H9 (cell line): ENCODE measurements at regions not wholly inside any gene's neighbourhood (a gene's known extent, or its start where the extent isn't known, plus 50 kb on each side); places are given as distances from the start of the nearest gene placed in this dataset.

Experiments
- DNase-seq: peaks from one replicate; pipeline ENCODE4 v3.0.0-alpha.2; 2017
- H2AFZ ChIP-seq: one replicate; pipeline ENCODE4 v1.6.1; 2013; ENCODE audit warnings: mild to moderate bottlenecking, low read length, control low read depth, moderate library complexity
- H2AK5ac ChIP-seq: 2 replicates; pipeline ENCODE4 v1.6.1; 2013; ENCODE audit warnings: low read length, control low read depth, mixed read lengths; ENCODE audit not compliant: insufficient read length
- H2BK120ac ChIP-seq: one replicate; pipeline ENCODE4 v1.6.1; 2013; ENCODE audit warnings: low read depth, mild to moderate bottlenecking, low read length, control low read depth, inconsistent platforms; ENCODE audit not compliant: poor library complexity, severe bottlenecking
- H2BK12ac ChIP-seq: 2 replicates; pipeline ENCODE4 v1.6.1; 2013; ENCODE audit warnings: low read length, control low read depth, mixed read lengths, low read depth; ENCODE audit not compliant: insufficient read length
- H2BK15ac ChIP-seq: 2 replicates; pipeline ENCODE4 v1.6.1; 2013; ENCODE audit warnings: low read depth, low read length, control low read depth
- H2BK20ac ChIP-seq: one replicate; pipeline ENCODE4 v1.6.1; 2013; ENCODE audit warnings: low read depth, mild to moderate bottlenecking, low read length, control low read depth, inconsistent platforms; ENCODE audit not compliant: poor library complexity, severe bottlenecking
- H2BK5ac ChIP-seq: 2 replicates; pipeline ENCODE4 v1.6.1; 2013; ENCODE audit warnings: low read length, control low read depth, mixed read lengths; ENCODE audit not compliant: insufficient read length
- H3K14ac ChIP-seq: 2 replicates; pipeline ENCODE4 v1.6.1; 2013; ENCODE audit warnings: low read length, control low read depth; ENCODE audit not compliant: insufficient read depth
- H3K18ac ChIP-seq: 2 replicates; pipeline ENCODE4 v1.6.1; 2013; ENCODE audit warnings: low read depth, mild to moderate bottlenecking, mixed read lengths, low read length, control low read depth; ENCODE audit not compliant: insufficient read length
- H3K23ac ChIP-seq: 2 replicates; pipeline ENCODE4 v1.6.1; 2013; ENCODE audit warnings: low read length, control low read depth, mixed read lengths, low read depth; ENCODE audit not compliant: insufficient read length
- H3K23me2 ChIP-seq: 2 replicates; pipeline ENCODE4 v1.6.1; 2013; ENCODE audit warnings: low read depth, mild to moderate bottlenecking, mixed read lengths, low read length, control low read depth; ENCODE audit not compliant: insufficient read length, poor library complexity, severe bottlenecking
- H3K27ac ChIP-seq: 2 replicates; pipeline ENCODE4 v1.5.1; 2013; ENCODE audit warnings: low read length, control low read depth, mixed read lengths, low read depth; ENCODE audit not compliant: insufficient read length
- H3K27me3 ChIP-seq: 2 replicates; pipeline ENCODE4 v1.6.1; 2013; ENCODE audit warnings: low read length, control low read depth, inconsistent platforms; ENCODE audit not compliant: insufficient read depth
- H3K4ac ChIP-seq: 2 replicates; pipeline ENCODE4 v1.6.1; 2013; ENCODE audit warnings: low read depth, mild to moderate bottlenecking, control low read depth, inconsistent platforms, low read length, moderate library complexity
- H3K4me1 ChIP-seq: 2 replicates; pipeline ENCODE4 v1.6.1; 2013; ENCODE audit warnings: low read length, control low read depth, inconsistent platforms; ENCODE audit not compliant: insufficient read depth
- H3K4me2 ChIP-seq: 2 replicates; pipeline ENCODE4 v1.6.1; 2013; ENCODE audit warnings: low read length, control low read depth, mixed read lengths; ENCODE audit not compliant: insufficient read length, insufficient read depth
- H3K56ac ChIP-seq: 2 replicates; pipeline ENCODE4 v1.6.1; 2013; ENCODE audit warnings: low read depth, mild to moderate bottlenecking, mixed read lengths, low read length, control low read depth; ENCODE audit not compliant: insufficient read length
- H3K79me1 ChIP-seq: 2 replicates; pipeline ENCODE4 v1.6.1; 2013; ENCODE audit warnings: low read depth, mild to moderate bottlenecking, moderate library complexity, low read length, control low read depth, inconsistent platforms; ENCODE audit not compliant: insufficient read depth, poor library complexity, severe bottlenecking
- H3K79me2 ChIP-seq: 2 replicates; pipeline ENCODE4 v1.6.1; 2013; ENCODE audit warnings: low read length, control low read depth, inconsistent platforms; ENCODE audit not compliant: insufficient read depth
- H3K9ac ChIP-seq: 2 replicates; pipeline ENCODE4 v1.6.1; 2013; ENCODE audit warnings: low read length, control low read depth, mixed read lengths; ENCODE audit not compliant: insufficient read length; ENCODE audit errors: extremely low read depth
- H3K9me3 ChIP-seq: one replicate; pipeline ENCODE4 v1.6.1; 2013; ENCODE audit warnings: low read depth, low read length, inconsistent platforms; ENCODE audit not compliant: control insufficient read depth
- H3T11ph ChIP-seq: one replicate; pipeline ENCODE4 v1.6.1; 2013; ENCODE audit warnings: mild to moderate bottlenecking, low read length, control low read depth, inconsistent platforms
- H4K20me1 ChIP-seq: one replicate; pipeline ENCODE4 v1.6.1; 2013; ENCODE audit not compliant: control insufficient read depth, insufficient read length, insufficient read depth
- H4K5ac ChIP-seq: 2 replicates; pipeline ENCODE4 v1.6.1; 2013; ENCODE audit warnings: low read depth, mild to moderate bottlenecking, mixed read lengths, low read length, control low read depth; ENCODE audit not compliant: insufficient read length
- H4K8ac ChIP-seq: replicated peaks from 2 replicates; pipeline ENCODE4 v1.6.1; 2013; ENCODE audit warnings: low read length, control low read depth, mixed read lengths, low read depth; ENCODE audit not compliant: insufficient read length
- H4K91ac ChIP-seq: 2 replicates; pipeline ENCODE4 v1.6.1; 2013; ENCODE audit warnings: low read depth, mild to moderate bottlenecking, moderate library complexity, mixed read lengths, low read length, control low read depth; ENCODE audit not compliant: insufficient read length
- H3K27ac Mint-ChIP-seq, 3 experiments: 2 replicates in 2 of 3; 3 replicates in 1 of 3; pipeline ENCODE4 v1.8.0; 2020 to 2021; ENCODE audit warnings: mixed read lengths in 3 of 3, mild to moderate bottlenecking in 1 of 3, moderate library complexity in 1 of 3
- H3K27me3 Mint-ChIP-seq: 2 replicates; pipeline ENCODE4 v1.8.0; 2021; ENCODE audit warnings: low read depth, mild to moderate bottlenecking, moderate library complexity, mixed read lengths
- H3K36me3 Mint-ChIP-seq, 3 experiments: 2 replicates in 2 of 3; 3 replicates in 1 of 3; pipeline ENCODE4 v1.8.0; 2020 to 2021; ENCODE audit warnings: low read depth in 3 of 3, mixed read lengths in 3 of 3; ENCODE audit not compliant: insufficient read depth in 1 of 3
- H3K4me1 Mint-ChIP-seq, 2 experiments: 2 replicates each; pipeline ENCODE4 v1.8.0; 2020; ENCODE audit warnings: mixed read lengths in 2 of 2
- H3K4me3 Mint-ChIP-seq, 2 experiments: 2 replicates in 1 of 2; 3 replicates in 1 of 2; pipeline ENCODE4 v1.8.0; 2020 to 2021; ENCODE audit warnings: mild to moderate bottlenecking in 2 of 2, mixed read lengths in 2 of 2, moderate library complexity in 1 of 2
- H3K9me3 Mint-ChIP-seq, 2 experiments: 2 replicates in 1 of 2; 3 replicates in 1 of 2; pipeline ENCODE4 v1.8.0; 2020; ENCODE audit warnings: mild to moderate bottlenecking in 2 of 2, mixed read lengths in 2 of 2, moderate library complexity in 1 of 2
- WGBS: extraction: QIAGEN DNeasy Blood & Tissue Kit; methylation state at CpG from one replicate; pipeline ENCODE4 v1.1.7; 2013; ENCODE audit warnings: missing lambda C conversion rate, low lambda C conversion rate, mixed read lengths; ENCODE audit not compliant: insufficient read length; ENCODE audit errors: extremely low coverage; 5-methylcytosine and 5-hydroxymethylcytosine counted together
- TF ChIP-seq, protein P1 (sequence below): fragments of 200-600 bp; sonication (generic); conservative IDR thresholded peaks from 3 replicates; pipeline ENCODE4 v1.8.0; 2021; ENCODE audit warnings: antibody characterized with exemption, mild to moderate bottlenecking

DNA sequence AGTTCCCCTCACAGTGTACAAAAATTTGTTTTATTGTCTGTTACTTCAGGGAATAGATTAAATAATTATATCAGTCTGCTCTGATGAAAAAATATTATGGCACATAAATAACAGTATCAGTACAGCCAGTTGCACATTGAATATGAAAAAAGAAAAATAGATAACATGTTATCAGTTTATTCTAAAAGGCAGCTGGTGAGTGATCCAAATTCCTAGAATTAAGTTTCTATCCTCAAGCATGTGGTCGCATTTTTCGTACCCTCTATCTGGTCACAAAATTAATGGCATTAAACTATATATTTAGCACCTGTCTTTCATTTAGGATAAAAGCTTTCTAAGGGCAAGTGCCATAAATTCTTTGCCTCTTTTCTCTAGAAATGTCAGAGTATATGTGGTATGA, 944.8 kb upstream of the PCDH9 start:
- no peak overlapping the region for H4K5ac ChIP-seq
- H3K9ac ChIP-seq = no peak overlapping the region
- H3K36me3 Mint-ChIP-seq = peaks cover 0 to 12% (median 2%) of the 10 kb centered on the region in 3 experiments; a peak in 5 of 7 replicates
- H3K4me1 Mint-ChIP-seq = no peaks in the 10 kb centered on the region
- H3K79me1 ChIP-seq = no peaks in the 10 kb centered on the region
- no peaks in the 10 kb centered on the region for H3K79me2 ChIP-seq
- no peak overlapping the region for H2BK120ac ChIP-seq
- no peak overlapping the region for H2BK12ac ChIP-seq
- no peak overlapping the region for H3K4ac ChIP-seq
- H3T11ph ChIP-seq = no peak overlapping the region
- TF ChIP-seq, protein P1, sequence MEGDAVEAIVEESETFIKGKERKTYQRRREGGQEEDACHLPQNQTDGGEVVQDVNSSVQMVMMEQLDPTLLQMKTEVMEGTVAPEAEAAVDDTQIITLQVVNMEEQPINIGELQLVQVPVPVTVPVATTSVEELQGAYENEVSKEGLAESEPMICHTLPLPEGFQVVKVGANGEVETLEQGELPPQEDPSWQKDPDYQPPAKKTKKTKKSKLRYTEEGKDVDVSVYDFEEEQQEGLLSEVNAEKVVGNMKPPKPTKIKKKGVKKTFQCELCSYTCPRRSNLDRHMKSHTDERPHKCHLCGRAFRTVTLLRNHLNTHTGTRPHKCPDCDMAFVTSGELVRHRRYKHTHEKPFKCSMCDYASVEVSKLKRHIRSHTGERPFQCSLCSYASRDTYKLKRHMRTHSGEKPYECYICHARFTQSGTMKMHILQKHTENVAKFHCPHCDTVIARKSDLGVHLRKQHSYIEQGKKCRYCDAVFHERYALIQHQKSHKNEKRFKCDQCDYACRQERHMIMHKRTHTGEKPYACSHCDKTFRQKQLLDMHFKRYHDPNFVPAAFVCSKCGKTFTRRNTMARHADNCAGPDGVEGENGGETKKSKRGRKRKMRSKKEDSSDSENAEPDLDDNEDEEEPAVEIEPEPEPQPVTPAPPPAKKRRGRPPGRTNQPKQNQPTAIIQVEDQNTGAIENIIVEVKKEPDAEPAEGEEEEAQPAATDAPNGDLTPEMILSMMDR = no peak
- H3K23me2 ChIP-seq = no peaks in the 10 kb centered on the region
- H2AK5ac ChIP-seq = no peak overlapping the region
- no peak overlapping the region for H2BK15ac ChIP-seq
- no peak overlapping the region for H3K56ac ChIP-seq
- no peak overlapping the region for H3K14ac ChIP-seq
- no peak overlapping the region for H3K27ac Mint-ChIP-seq
- no peaks in the 10 kb centered on the region for H3K4me1 ChIP-seq
- no peaks in the 10 kb centered on the region for H3K27me3 Mint-ChIP-seq
- H3K4me3 Mint-ChIP-seq = no peak overlapping the region
- H4K20me1 ChIP-seq = no peaks in the 10 kb centered on the region
- H3K9me3 Mint-ChIP-seq = peaks cover 0 to 6% of the 10 kb centered on the region in 2 experiments; a peak in 3 of 5 replicates
- no peaks in the 10 kb centered on the region for H3K27me3 ChIP-seq
- H3K9me3 ChIP-seq = no peaks in the 10 kb centered on the region
- H2BK20ac ChIP-seq = no peak overlapping the region
- no peak overlapping the region for H3K23ac ChIP-seq
- H4K8ac ChIP-seq = no peak overlapping the region
- H3K4me2 ChIP-seq = no peak overlapping the region
- no peak for DNase-seq
- H2AFZ ChIP-seq = no peak overlapping the region
- no peak overlapping the region for H4K91ac ChIP-seq
- H3K18ac ChIP-seq = no peak overlapping the region
- no peak overlapping the region for H2BK5ac ChIP-seq
- no peak overlapping the region for H3K27ac ChIP-seq
- WGBS = no CpG with 5 or more reads among the region's 2 CpGs
